ENCODE measurements at regions not wholly inside any gene's neighbourhood (a gene's known extent, or its start where the extent isn't known, plus 50 kb on each side); places are given as distances from the start of the nearest gene placed in this dataset.
"Not testable (repeated sequence)": the region's sequence is repeated elsewhere in the genome, so short reads cannot be mapped to it uniquely, and the experiment has no call there.

DNA sequence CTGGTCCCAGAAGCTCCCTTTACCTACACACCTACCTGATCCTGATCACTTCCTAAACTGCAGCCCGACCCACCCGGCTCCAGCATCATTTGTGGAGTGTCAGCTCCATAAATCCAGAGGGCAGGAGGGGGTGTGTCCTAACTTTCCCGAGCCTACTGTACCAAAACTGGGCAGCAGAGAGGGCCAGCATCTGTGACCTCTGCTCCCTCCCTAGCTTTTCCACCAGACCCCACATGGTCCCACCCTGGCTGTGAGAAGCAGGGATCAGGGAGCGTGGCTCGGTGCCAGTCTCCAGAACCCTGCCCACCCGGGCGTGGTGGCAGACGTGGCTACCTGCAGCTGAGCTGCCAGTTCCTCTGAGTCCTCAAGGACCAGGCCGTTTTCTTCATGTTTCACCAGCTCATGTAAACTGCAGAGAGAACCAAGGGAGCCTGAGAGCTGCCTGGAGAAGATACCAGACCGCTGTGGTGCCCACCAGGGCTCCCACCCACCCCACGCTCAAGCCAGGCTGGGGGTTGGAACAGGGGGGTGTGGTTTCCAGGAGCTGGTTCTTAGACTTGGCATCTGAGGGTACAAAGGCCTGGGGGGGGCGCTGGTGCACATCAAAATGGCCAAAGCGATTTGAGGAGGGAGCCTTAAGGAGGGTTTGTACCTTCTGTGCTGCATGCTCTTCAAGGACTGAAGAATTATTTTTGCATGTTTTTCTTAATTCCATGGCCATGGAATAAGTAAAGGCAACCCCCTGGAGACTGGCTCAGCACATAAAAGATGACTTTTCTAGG, 76.7 kb upstream of the DRD5 start:
- DNase-seq, result no peak

DNA sequence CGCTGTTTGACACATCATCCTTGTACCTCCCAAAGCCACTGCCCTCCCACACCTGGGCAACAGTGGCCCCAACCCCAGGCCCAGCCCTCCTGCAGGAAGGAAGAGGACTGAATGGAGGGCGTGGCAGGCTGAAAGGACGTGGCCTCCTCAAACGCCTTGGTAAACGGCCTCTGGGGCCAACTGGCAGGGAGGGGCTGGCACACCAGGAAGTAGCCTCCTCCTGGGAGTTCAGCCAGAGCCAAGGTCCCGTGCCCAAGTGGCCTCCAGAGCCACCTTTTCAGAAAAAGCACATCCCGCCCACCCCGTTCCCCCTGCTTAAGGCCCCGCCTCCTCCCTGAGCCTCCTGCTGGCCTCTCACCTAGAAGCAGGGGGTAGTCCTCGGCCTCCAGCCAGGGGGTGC, 74.2 kb upstream of the DRD5 start:
- not testable (repeated sequence) for DNase-seq

DNA sequence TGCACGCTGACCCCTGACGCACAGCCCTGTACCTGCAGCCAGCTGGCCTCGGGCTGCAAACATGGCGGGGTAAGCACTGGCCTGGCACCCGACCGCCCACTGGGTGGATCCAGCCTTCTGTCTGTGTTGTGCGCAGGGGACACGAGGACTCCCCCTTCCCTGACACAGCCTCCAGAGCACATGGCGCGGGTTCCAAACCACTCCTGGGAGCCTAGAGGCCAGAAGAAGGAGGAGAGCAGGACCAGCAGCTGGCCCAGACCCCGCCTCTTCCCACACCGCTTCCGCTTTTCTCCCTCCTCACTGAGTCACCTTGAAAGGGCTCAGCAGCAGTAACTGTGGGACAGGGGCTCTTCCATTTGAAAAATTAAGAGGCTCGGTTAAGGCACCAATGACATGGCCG, 73.5 kb upstream of the DRD5 start:
- not testable (repeated sequence) for DNase-seq

DNA sequence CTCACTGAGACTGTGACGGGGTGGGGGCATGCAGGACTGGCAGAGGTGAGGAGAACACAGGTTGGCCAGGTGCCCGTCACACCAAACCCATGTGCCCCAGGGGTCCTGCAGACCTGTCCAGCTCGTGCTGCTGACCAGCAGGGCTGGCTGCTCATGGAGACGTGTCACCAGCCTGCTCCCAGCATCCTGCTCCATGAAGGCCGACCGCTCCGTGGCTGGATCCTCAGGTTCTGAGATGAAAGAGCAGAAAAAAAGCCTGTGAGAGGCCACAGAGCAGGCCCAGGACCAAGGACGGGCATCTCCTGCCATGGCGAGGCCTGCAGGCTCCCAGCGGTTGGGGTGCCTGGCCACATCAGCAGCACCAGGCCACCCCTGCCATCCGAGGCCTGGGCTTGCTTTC, 71.7 kb upstream of the DRD5 start:
- no peak for DNase-seq

DNA sequence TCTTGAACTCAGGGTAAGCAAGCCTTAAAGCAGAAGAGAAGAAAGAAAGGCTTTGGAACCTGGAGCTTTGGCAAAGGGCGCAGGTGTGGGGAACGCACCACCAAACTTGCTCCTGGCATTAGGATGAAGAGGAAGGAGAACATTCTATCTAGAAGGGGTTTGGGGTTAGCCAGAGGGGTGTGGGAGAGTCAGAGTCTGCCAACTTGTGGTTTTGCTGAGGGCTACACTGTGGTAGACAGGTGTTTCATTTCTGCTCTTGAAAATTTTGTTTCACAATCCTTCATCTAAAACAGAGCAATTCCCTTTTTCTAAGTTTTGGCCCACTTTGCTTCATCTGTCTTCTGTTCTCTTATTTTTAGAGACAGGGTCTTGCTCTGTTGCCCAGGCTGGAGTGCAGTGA, 66.2 kb upstream of the DRD5 start:
- DNase-seq, result not testable (repeated sequence)

DNA sequence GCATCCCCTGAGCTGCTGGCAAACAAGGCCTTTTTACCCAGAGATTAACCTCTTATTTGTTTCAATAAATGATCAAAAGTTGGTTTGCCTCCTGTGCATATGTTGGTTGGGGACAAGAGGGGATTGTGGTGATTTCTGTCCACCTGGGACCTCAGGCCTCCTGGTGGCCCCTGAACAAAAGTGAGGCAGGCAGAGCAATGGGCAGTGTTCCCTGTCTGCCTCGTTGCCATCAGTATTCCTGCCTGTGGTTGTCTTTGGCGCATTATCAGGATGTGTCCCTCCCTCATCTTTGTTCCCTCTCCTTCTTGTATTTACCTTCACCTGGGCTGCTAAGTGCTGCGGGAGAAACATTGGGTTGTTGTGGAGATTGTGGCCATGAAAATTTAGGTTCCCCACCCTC, 65.3 kb upstream of the DRD5 start:
- DNase-seq, result no peak

DNA sequence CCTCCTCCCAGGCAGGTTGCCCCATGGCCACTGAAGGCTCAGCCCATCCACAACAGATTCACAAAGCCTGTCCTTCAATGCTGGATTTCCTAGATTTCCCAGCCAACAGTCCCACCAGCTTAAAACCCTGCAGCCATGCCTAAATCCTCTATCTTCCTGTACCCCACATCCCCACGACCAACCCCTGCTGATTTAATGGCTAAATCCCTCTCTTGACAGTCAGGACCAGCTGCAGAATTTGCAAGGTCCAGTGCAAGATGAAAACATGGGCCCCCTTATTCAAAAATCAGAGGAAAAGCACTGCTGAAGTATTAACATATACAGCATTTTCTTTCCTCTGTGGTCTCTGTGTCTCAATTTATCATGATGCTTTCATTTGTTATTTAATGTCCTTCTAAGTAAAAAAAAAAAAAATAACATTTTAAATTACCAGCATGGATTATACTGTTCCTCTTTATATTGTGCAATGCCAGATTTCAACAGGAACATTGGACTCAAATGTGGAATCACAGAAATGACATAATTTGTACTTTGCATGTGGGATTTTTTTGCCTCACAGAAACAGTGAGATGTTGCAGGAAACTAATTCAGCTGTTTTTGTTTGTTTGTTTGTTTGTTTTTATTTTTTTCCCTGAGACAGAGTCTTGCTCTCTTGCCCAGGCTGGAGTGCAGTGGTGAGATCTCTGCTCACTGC, 63.0 kb upstream of the DRD5 start:
- not testable (repeated sequence) for DNase-seq

DNA sequence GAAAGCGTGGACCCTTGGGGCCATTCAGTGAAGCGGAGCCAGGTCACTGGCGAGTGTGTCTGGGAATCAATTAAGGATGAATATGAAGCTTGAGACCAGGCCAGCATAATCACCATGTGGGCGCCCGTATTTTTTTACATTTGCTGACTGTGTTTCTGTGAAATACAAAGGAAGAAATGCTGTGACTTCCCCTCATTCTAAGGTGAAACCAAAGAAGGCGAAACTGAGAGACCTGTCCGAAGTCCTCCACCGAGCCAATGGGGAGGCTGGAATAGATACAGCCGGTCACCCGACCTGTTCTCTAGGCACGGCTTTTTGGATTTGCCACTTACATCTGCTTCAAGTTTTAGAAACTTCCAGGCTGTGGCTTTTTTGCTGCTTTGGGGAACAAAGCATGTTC, 59.3 kb upstream of the DRD5 start:
- not testable (repeated sequence) for DNase-seq
